ENCODE measurements at regions not wholly inside any gene's neighbourhood (a gene's known extent, or its start where the extent isn't known, plus 50 kb on each side); places are given as distances from the start of the nearest gene placed in this dataset.

DNA sequence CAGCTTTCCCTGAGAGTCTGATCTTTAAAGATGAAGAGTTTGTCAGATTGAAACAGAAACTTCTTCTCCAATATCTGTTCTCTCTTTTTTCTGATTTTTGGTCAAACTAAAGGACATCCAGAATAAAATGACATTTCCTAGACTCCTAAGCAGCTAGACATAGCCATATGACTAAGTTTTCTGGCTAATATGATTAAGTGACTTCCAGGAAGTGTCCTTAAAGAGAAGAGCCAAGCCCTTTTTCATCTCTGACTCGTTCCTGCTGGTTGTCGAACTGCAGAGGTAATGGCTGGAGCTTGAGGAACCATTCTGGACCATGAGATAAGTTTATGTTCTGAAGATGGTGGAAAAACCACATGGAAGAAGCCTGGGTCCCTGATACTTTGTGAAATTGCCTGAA, 546.0 kb downstream of the BCOR start:
- no peak for DNase-seq (ENCODE audit: low read depth)
- in situ Hi-C loops (cut with HindIII; ENCODE audit: low sequenced_read_pairs) = no loop called here
- TF ChIP-seq, protein P1, sequence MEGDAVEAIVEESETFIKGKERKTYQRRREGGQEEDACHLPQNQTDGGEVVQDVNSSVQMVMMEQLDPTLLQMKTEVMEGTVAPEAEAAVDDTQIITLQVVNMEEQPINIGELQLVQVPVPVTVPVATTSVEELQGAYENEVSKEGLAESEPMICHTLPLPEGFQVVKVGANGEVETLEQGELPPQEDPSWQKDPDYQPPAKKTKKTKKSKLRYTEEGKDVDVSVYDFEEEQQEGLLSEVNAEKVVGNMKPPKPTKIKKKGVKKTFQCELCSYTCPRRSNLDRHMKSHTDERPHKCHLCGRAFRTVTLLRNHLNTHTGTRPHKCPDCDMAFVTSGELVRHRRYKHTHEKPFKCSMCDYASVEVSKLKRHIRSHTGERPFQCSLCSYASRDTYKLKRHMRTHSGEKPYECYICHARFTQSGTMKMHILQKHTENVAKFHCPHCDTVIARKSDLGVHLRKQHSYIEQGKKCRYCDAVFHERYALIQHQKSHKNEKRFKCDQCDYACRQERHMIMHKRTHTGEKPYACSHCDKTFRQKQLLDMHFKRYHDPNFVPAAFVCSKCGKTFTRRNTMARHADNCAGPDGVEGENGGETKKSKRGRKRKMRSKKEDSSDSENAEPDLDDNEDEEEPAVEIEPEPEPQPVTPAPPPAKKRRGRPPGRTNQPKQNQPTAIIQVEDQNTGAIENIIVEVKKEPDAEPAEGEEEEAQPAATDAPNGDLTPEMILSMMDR (IDR thresholded peaks at IDR 0.05; ENCODE audit: low read depth, low read length, missing control alignments) = no peak
- H3K4me3 ChIP-seq (ENCODE audit: low read depth, low read length) = no peak overlapping the region

DNA sequence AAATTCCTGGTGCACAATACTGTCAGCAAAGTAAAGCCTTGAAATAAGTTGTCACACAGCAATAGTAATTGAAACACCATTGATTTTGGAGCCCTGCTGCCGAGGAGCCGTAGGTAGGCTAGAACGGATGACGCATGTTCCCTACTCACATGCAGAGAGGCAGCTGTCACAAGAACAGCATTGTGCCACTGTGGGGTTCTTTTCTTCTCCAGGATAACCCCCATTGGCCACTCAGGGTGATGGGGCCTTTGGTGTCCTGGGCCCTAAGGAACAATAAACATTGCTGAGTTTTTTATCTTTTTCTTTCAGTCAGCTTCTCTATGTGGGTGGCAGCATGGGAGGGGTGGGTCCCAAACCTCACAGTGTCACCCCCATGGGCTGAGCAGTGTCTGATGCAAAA, 542.3 kb downstream of the BCOR start:
- TF ChIP-seq, protein P1 (IDR thresholded peaks at IDR 0.05; ENCODE audit: low read depth, low read length, missing control alignments) = no peak
- in situ Hi-C loops (cut with HindIII; ENCODE audit: low sequenced_read_pairs) = no loop called here

DNA sequence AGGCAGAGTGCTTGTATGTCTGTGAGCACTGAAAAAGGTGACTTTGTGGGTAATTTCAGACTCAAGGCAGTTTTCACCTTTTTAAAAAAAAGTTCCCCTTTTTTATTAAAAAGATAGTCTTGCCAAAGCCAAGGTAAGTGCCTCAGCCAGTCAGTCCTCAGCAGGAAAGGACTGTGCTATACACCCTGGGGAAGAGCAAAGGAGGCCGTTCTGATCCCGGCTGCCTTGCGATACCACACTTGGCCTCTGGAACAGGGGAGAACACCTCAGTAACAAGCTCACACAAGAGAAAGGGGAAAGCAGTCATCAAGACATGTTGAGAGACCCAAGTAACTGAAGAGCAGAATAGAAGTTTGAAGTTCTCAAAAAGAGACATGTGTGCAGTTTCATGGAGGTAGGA, 541.7 kb downstream of the BCOR start:
- in situ Hi-C loops (cut with HindIII; ENCODE audit: low sequenced_read_pairs) = no loop called here
- no peak overlapping the region for H3K4me3 ChIP-seq (ENCODE audit: low read depth, low read length)
- no peak for DNase-seq (ENCODE audit: low read depth)
- TF ChIP-seq, protein P1 (IDR thresholded peaks at IDR 0.05; ENCODE audit: low read depth, low read length, missing control alignments) = no peak

More for the DNA sequence above, 542.3 kb downstream of the BCOR start:
- no peak overlapping the region for H3K4me3 ChIP-seq (ENCODE audit: low read depth, low read length)
- DNase-seq (ENCODE audit: low read depth) = no peak

DNA sequence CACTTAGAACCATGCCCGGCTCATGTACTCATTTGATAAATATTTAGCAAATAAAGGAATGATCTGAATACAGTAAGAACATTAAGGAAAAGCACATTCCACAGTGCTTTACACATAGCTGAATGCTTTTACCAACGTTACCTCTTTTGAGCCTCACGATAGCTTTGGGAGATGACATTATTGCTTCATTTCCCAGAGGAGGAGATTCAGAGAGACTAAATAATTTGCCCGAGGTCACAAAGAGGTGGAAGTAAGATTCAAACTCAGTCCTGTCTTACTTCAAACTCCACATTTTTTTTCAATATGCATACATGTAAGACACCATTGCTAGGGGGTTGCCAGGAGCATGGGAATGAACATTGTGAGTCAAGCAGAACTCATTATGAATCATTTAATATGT, 538.5 kb downstream of the BCOR start:
- no peak for DNase-seq (ENCODE audit: low read depth)
- no peak overlapping the region for H3K4me3 ChIP-seq (ENCODE audit: low read depth, low read length)
- TF ChIP-seq, protein P1 (IDR thresholded peaks at IDR 0.05; ENCODE audit: low read depth, low read length, missing control alignments) = no peak
- in situ Hi-C loops (cut with HindIII; ENCODE audit: low sequenced_read_pairs) = no loop called here

DNA sequence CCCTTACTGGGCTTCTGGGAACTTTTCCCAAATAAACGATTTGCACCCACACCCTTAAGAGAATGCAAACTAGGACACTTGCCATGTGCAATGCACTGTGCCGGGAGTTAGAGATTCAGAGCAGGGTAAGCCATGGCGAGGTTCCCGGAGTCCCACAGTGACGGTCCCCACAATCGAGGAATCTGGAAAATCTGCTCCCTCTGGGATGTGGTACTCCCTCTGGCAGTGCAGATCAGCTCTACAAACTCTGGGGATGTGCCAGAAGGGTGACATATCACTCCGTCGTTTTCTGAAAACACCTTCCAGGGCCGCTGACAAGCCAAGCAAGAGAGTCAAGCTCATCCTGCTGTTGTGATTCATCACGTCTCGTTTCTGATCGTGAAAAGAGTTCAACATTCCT, 537.5 kb downstream of the BCOR start:
- TF ChIP-seq, protein P1 (IDR thresholded peaks at IDR 0.05; ENCODE audit: low read depth, low read length, missing control alignments) = no peak
- no peak for DNase-seq (ENCODE audit: low read depth)
- in situ Hi-C loops (cut with HindIII; ENCODE audit: low sequenced_read_pairs) = no loop called here
- H3K4me3 ChIP-seq (ENCODE audit: low read depth, low read length) = no peak overlapping the region

DNA sequence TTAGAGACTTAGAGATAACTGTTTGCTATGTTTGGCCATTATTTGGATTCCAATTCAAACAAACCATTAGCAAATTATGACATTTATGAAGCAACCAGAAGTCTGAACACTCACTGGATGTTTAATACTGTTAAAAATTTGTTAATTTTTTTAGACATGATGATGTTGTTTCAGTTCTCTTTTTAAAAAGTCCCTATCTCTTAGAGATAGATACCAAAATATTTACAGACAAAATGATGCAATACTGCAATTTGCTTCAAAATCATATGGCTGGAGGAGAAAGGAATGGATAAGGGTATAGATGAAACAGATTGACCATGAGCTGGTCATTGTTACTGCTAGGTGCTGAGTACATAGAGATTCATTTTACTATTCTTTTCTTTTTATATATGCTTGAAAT, 534.6 kb downstream of the BCOR start:
- TF ChIP-seq, protein P1 (IDR thresholded peaks at IDR 0.05; ENCODE audit: low read depth, low read length, missing control alignments) = no peak
- in situ Hi-C loops (cut with HindIII; ENCODE audit: low sequenced_read_pairs) = no loop called here
- no peak for DNase-seq (ENCODE audit: low read depth)
- no peak overlapping the region for H3K4me3 ChIP-seq (ENCODE audit: low read depth, low read length)

DNA sequence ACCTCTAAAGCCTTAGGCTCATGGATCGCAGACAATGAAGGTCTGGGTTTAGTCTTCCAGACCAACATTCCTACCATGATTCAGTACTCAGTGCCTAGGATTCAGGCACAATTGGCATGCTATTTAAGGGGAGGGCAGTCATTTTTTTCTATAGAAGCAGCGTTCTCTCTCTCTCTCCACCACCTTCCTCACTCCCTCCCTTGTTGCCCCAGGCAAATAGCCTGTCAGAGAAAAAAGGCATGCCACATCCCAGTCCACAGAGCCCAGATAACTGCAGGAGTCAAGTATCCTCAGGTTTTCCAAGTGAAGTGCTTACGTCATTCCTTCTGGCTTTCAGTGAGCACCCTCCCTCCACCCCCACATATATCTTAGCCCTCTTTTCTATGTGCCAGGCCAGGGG, 533.0 kb downstream of the BCOR start:
- TF ChIP-seq, protein P1 (IDR thresholded peaks at IDR 0.05; ENCODE audit: low read depth, low read length, missing control alignments) = no peak
- in situ Hi-C loops (cut with HindIII; ENCODE audit: low sequenced_read_pairs) = no loop called here

More for the DNA sequence above, 533.0 kb downstream of the BCOR start:
- no peak for DNase-seq (ENCODE audit: low read depth)
- no peak overlapping the region for H3K4me3 ChIP-seq (ENCODE audit: low read depth, low read length)
